ENCODE measurements at regions not wholly inside any gene's neighbourhood (a gene's known extent, or its start where the extent isn't known, plus 50 kb on each side); places are given as distances from the start of the nearest gene placed in this dataset.

GRCh38 chr4:162622664-162623063, 458.9 kb upstream of the FSTL5 start:
- Mint-ChIP-seq H3K4me1 (ENCODE audit: low read depth) (no peaks in the 10 kb centered on the region), H3K27me3 (no peaks in the 10 kb centered on the region), H3K27ac (no peak overlapping the region), H3K4me3 (ENCODE audit: low read depth) (no peak overlapping the region), H3K9me3 (ENCODE audit: low read depth) (no peaks in the 10 kb centered on the region), H3K36me3 (ENCODE audit: insufficient read depth) (no peaks in the 10 kb centered on the region)
- no peak for DNase-seq (ENCODE audit: low spot score, unreplicated experiment)
- TF ChIP-seq, protein P1, sequence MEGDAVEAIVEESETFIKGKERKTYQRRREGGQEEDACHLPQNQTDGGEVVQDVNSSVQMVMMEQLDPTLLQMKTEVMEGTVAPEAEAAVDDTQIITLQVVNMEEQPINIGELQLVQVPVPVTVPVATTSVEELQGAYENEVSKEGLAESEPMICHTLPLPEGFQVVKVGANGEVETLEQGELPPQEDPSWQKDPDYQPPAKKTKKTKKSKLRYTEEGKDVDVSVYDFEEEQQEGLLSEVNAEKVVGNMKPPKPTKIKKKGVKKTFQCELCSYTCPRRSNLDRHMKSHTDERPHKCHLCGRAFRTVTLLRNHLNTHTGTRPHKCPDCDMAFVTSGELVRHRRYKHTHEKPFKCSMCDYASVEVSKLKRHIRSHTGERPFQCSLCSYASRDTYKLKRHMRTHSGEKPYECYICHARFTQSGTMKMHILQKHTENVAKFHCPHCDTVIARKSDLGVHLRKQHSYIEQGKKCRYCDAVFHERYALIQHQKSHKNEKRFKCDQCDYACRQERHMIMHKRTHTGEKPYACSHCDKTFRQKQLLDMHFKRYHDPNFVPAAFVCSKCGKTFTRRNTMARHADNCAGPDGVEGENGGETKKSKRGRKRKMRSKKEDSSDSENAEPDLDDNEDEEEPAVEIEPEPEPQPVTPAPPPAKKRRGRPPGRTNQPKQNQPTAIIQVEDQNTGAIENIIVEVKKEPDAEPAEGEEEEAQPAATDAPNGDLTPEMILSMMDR (IDR thresholded peaks at IDR 0.05; ENCODE audit: unreplicated experiment): no peak

DNA sequence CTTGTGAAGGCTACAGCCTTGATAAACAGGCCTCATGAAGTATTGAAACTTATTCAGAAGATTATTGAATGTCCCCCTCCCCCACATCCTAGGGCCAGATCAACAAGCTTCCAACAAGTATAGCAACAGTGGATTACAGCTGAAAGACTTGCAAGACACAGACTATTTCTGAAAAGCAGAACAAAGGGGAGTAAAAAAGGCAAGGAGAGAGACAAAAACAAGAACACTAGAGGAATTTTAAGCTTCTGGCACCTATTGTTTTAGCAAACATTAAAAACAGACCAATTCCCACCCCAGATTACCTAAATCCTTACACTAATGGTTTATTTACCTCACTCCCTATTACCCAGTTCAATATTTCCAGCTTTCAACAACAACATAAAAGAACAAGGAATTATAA, 446.3 kb upstream of the FSTL5 start:
- Mint-ChIP-seq H3K9me3 (ENCODE audit: low read depth) (no peaks in the 10 kb centered on the region), H3K4me1 (ENCODE audit: low read depth) (peaks cover 4% of the 10 kb centered on the region), H3K36me3 (ENCODE audit: insufficient read depth) (no peaks in the 10 kb centered on the region), H3K27me3 (no peaks in the 10 kb centered on the region), H3K27ac (no peak overlapping the region), H3K4me3 (ENCODE audit: low read depth) (no peak overlapping the region)
- TF ChIP-seq, protein P1 (IDR thresholded peaks at IDR 0.05; ENCODE audit: unreplicated experiment): no peak
- no peak for DNase-seq (ENCODE audit: low spot score, unreplicated experiment)

- TF ChIP-seq, protein P1 (IDR thresholded peaks at IDR 0.05; ENCODE audit: unreplicated experiment): no peak
- no peaks in the 10 kb centered on the region for H3K27me3 Mint-ChIP-seq
Measured at GRCh38 chr4:162586266-162586665, 422.5 kb upstream of the FSTL5 start.

DNA sequence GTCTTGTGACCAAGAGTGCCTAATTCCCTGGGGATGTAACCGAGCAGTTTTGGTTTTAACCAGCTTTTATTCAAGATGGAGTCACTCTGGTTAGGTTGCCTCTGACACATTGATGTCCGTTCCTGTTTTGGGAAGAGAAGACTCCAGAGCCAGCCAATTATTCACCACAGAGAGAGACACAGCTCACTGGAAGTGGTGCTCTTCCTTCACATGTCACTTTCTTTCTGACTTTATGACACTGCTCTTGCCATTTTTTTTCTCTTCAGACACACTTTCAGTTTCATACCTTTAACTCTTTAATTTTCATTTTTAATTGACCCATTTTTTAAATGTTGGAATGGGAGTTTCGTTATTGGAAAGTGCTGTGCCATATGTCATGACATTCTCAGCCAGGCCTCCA, 418.4 kb upstream of the FSTL5 start:
- Mint-ChIP-seq H3K27ac (no peak overlapping the region), H3K36me3 (ENCODE audit: insufficient read depth) (no peaks in the 10 kb centered on the region), H3K4me1 (ENCODE audit: low read depth) (no peaks in the 10 kb centered on the region), H3K4me3 (ENCODE audit: low read depth) (no peak overlapping the region), H3K9me3 (ENCODE audit: low read depth) (peaks cover 3% of the 10 kb centered on the region), H3K27me3 (no peaks in the 10 kb centered on the region)
- TF ChIP-seq, protein P1 (IDR thresholded peaks at IDR 0.05; ENCODE audit: unreplicated experiment): no peak
- DNase-seq (ENCODE audit: low spot score, unreplicated experiment): no peak

More at GRCh38 chr4:162586266-162586665, 422.5 kb upstream of the FSTL5 start:
- no peaks in the 10 kb centered on the region for H3K9me3 Mint-ChIP-seq (ENCODE audit: low read depth)
- H3K27ac Mint-ChIP-seq: no peak overlapping the region
- no peaks in the 10 kb centered on the region for H3K4me1 Mint-ChIP-seq (ENCODE audit: low read depth)
- H3K4me3 Mint-ChIP-seq (ENCODE audit: low read depth): no peak overlapping the region
- H3K36me3 Mint-ChIP-seq (ENCODE audit: insufficient read depth): no peaks in the 10 kb centered on the region
- no peak for DNase-seq (ENCODE audit: low spot score, unreplicated experiment)

DNA sequence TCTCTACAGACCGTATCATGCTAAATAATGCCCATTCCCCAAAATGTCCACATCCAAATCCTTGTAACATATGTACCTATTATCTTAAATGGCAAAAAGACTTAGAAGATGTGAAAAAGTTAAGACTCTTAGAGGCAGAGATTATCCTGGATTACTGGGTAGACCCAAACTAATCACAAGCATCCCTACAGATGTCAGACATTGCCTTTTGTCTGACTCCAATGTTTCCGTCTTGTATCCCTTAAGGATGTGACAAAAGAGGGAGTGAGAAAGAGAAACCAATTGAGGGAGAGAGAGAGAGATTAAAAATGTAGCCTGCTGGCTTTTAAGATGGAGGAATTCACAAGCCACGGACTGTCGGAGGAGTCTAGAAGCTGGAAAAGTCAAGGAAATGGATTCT, 401.9 kb upstream of the FSTL5 start:
- H3K4me3 Mint-ChIP-seq (ENCODE audit: low read depth): no peak overlapping the region
- H3K36me3 Mint-ChIP-seq (ENCODE audit: insufficient read depth): no peaks in the 10 kb centered on the region
- H3K27me3 Mint-ChIP-seq: no peaks in the 10 kb centered on the region
- TF ChIP-seq, protein P1 (IDR thresholded peaks at IDR 0.05; ENCODE audit: unreplicated experiment): no peak
- H3K9me3 Mint-ChIP-seq (ENCODE audit: low read depth): no peaks in the 10 kb centered on the region
- no peak overlapping the region for H3K27ac Mint-ChIP-seq
- H3K4me1 Mint-ChIP-seq (ENCODE audit: low read depth): no peaks in the 10 kb centered on the region
- DNase-seq (ENCODE audit: low spot score, unreplicated experiment): no peak

All from progenitor cell of endocrine pancreas (in vitro differentiated cells).